CD4-positive, alpha-beta memory T cell (primary cell): ENCODE measurements at regions not wholly inside any gene's neighbourhood (a gene's known extent, or its start where the extent isn't known, plus 50 kb on each side); places are given as distances from the start of the nearest gene placed in this dataset.
"Not testable (repeated sequence)": the region's sequence is repeated elsewhere in the genome, so short reads cannot be mapped to it uniquely, and the experiment has no call there.

Experiments
- CTCF ChIA-PET: fragments of 350-600 bp; sonication (Branson Sonifier 250); formaldehyde crosslinking; loops from one replicate; lab custom pipeline; 2021; ENCODE audit warnings: inconsistent platforms; ENCODE audit not compliant: partially characterized antibody; lab: Charles Lee
- POLR2A ChIA-PET: fragments of 350-600 bp; sonication (Branson Sonifier 250); formaldehyde crosslinking; loops from one replicate; lab custom pipeline; 2021; ENCODE audit not compliant: partially characterized antibody; lab: Charles Lee
- DNase-seq, 5 donors: peaks; one replicate each; pipeline versions ENCODE4 v3.0.0 to v3.0.0-alpha.2; 2020 to 2022; ENCODE audit warnings: mixed read lengths in 1 of 5
- H3K27ac ChIP-seq: one replicate; pipeline ENCODE4 v1.7.0; 2013; ENCODE audit warnings: low read depth, low read length
- H3K27me3 ChIP-seq: 2 replicates; pipeline ENCODE4 v1.7.0; 2013; ENCODE audit warnings: mild to moderate bottlenecking, low read length, moderate library complexity; ENCODE audit not compliant: insufficient read depth
- H3K36me3 ChIP-seq: 2 replicates; pipeline ENCODE4 v1.7.0; 2013; ENCODE audit warnings: mild to moderate bottlenecking, low read length, moderate library complexity; ENCODE audit not compliant: insufficient read depth
- H3K4me1 ChIP-seq: 2 replicates; pipeline ENCODE4 v1.7.0; 2013; ENCODE audit warnings: mild to moderate bottlenecking, low read length, moderate library complexity; ENCODE audit not compliant: insufficient read depth
- H3K4me3 ChIP-seq, 2 donors: one replicate each; pipeline ENCODE4 v1.7.0; 2013; ENCODE audit warnings: low read length in 2 of 2, mild to moderate bottlenecking in 1 of 2
- H3K9me3 ChIP-seq, 2 donors: one replicate each; pipeline ENCODE4 v1.7.0; 2013; ENCODE audit warnings: low read length in 2 of 2, control low read depth in 1 of 2; ENCODE audit not compliant: control insufficient read depth in 1 of 2
- H3K27ac Mint-ChIP-seq, 7 donors: one replicate each; pipeline ENCODE4 v1.8.0; 2020 to 2021; ENCODE audit warnings: mixed read lengths in 7 of 7, mild to moderate bottlenecking in 6 of 7, inconsistent platforms in 3 of 7, moderate library complexity in 3 of 7
- H3K27me3 Mint-ChIP-seq, 2 donors: one replicate each; pipeline ENCODE4 v1.8.0; 2020 to 2021; ENCODE audit warnings: mixed read lengths in 2 of 2
- H3K36me3 Mint-ChIP-seq, 2 donors: one replicate each; pipeline ENCODE4 v1.8.0; 2020 to 2021; ENCODE audit warnings: mixed read lengths in 2 of 2, inconsistent platforms in 1 of 2, mild to moderate bottlenecking in 1 of 2
- H3K4me1 Mint-ChIP-seq, 4 donors: one replicate each; pipeline ENCODE4 v1.8.0; 2020 to 2021; ENCODE audit warnings: mixed read lengths in 4 of 4, mild to moderate bottlenecking in 1 of 4
- H3K4me3 Mint-ChIP-seq, 8 donors: one replicate each; pipeline ENCODE4 v1.8.0; 2020 to 2021; ENCODE audit warnings: mixed read lengths in 8 of 8, mild to moderate bottlenecking in 7 of 8, moderate library complexity in 6 of 8, inconsistent platforms in 3 of 8
- H3K9me3 Mint-ChIP-seq, 8 donors: one replicate each; pipeline ENCODE4 v1.8.0; 2020 to 2021; ENCODE audit warnings: mixed read lengths in 8 of 8, mild to moderate bottlenecking in 5 of 8, inconsistent platforms in 3 of 8, moderate library complexity in 1 of 8
- intact Hi-C: fragments of 100-400 bp; cut with micrococcal nuclease; formaldehyde crosslinking; loops from one replicate; pipeline ENCODE4 v1.15.1; 2023

DNA sequence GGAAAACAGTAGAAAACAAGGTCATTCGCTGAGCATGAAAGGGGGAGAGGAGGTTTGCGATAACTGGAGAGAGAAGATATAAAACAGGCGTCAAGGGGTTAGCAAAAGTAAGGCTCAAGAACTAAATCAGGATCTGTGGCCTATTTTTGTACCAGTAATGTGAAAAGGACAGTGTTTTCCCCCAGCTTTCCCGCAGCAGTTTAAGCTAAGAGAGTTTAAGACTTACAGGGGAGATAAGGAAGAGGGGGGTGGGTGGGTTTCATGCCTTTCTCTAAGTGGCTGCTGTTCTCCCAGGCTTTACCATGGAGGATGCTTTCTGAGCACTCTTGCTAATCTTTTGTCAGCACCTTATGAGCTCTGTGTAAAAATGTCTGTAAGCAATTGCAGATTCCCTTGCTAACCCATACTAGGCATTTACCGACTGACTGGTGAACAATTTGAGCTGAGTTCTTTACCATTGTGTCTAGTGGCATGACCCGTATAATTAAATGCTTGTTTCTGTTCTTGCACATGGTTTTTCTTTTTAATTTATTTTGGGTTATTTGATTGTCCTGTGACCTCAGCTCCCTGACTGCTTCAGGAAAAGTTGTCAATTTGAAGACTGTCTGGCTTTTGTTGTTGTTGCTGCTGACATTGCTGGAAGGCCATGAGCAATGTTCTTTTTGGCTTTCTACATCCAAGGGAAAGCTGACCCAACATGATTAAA, 144.0 kb downstream of the KBTBD2 start:
- H3K9me3 ChIP-seq, POLR2A ChIA-PET, H3K4me3 ChIP-seq, H3K27ac ChIP-seq, DNase-seq, H3K4me1 Mint-ChIP-seq, H3K27ac Mint-ChIP-seq, CTCF ChIA-PET, intact Hi-C loops, H3K36me3 ChIP-seq, H3K4me1 ChIP-seq, H3K4me3 Mint-ChIP-seq, H3K27me3 ChIP-seq, H3K36me3 Mint-ChIP-seq, H3K9me3 Mint-ChIP-seq: not testable (repeated sequence)
- peaks cover 11 to 16% of the 10 kb centered on the region in 2 donors for H3K27me3 Mint-ChIP-seq

DNA sequence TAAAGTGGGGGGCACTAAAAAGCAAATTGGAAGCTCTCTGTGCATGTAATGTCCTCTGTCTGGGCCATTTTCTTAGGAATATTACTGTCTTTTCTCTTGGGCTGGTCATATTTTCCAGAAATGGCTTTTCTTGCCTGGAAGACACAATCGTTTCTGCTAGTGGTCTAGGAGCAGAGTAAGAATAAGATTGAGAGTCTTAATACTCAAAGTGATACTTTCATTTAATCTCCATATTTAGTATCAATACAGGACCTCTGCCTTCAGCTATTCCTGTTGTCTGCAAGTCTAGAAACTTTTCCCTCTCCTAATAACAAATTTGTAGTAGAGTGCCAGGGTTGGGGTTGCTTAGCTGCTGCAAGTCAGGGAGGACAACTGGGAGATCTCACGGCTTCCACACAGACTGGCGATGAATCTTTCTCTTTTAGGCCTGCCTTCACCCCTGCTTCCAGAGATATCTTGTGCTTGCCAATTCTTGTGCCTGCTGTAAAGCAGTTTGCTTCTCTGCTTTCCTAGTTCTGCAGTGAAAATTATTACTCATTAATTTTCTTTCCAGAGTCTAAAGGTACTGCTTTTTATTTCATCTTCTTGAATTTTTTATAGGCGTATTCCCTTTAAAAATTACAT, 149.6 kb downstream of the KBTBD2 start:
- CTCF ChIA-PET: not testable (repeated sequence)

GRCh38 chr7:32739749-32740148, 151.8 kb downstream of the KBTBD2 start:
- H3K27me3 ChIP-seq, H3K4me1 Mint-ChIP-seq, POLR2A ChIA-PET, H3K4me3 Mint-ChIP-seq, H3K36me3 ChIP-seq, H3K36me3 Mint-ChIP-seq, H3K27ac ChIP-seq, H3K27ac Mint-ChIP-seq, H3K4me1 ChIP-seq, DNase-seq, H3K9me3 Mint-ChIP-seq, CTCF ChIA-PET, intact Hi-C loops, H3K4me3 ChIP-seq, H3K9me3 ChIP-seq: not testable (repeated sequence)
- H3K27me3 Mint-ChIP-seq: peaks cover 5 to 15% of the 10 kb centered on the region in 2 donors

More for the DNA sequence above, 149.6 kb downstream of the KBTBD2 start:
- H3K4me3 ChIP-seq, intact Hi-C loops, H3K4me3 Mint-ChIP-seq, POLR2A ChIA-PET, H3K36me3 ChIP-seq, H3K9me3 ChIP-seq, H3K36me3 Mint-ChIP-seq, H3K9me3 Mint-ChIP-seq, H3K27ac Mint-ChIP-seq, H3K27ac ChIP-seq, H3K27me3 ChIP-seq, H3K4me1 Mint-ChIP-seq, H3K4me1 ChIP-seq, DNase-seq: not testable (repeated sequence)
- H3K27me3 Mint-ChIP-seq: peaks cover 7 to 14% of the 10 kb centered on the region in 2 donors

- CTCF ChIA-PET, H3K36me3 Mint-ChIP-seq, H3K4me3 Mint-ChIP-seq, H3K27ac ChIP-seq, intact Hi-C loops, H3K4me1 ChIP-seq, H3K36me3 ChIP-seq, H3K4me3 ChIP-seq, H3K9me3 ChIP-seq, POLR2A ChIA-PET, H3K9me3 Mint-ChIP-seq, DNase-seq, H3K27ac Mint-ChIP-seq, H3K4me1 Mint-ChIP-seq, H3K27me3 ChIP-seq: not testable (repeated sequence)
- peaks cover 3 to 11% of the 10 kb centered on the region in 2 donors for H3K27me3 Mint-ChIP-seq
These were observed 153.2 kb downstream of the KBTBD2 start for GRCh38 chr7:32738390-32738789.

DNA sequence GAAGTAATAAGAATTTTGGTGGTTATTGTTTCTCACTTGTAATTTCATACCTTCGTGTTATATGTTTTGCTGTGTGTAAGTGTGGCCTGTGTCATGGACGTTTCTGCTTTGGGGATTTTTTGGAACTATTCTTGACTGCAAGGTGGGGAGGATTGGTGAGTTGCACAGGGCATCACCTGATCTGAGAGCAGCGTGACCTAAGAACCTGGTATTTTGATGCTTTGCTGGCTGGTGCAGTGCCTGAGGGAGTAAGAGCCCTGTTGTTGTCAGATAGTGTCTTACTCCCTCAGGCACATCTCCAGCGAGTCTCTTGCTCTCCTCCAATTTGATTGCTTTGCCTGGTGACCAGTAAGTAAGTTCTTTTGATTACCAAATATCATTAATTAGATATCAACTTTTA, 158.8 kb downstream of the KBTBD2 start:
- H3K27me3 Mint-ChIP-seq, DNase-seq, POLR2A ChIA-PET, H3K9me3 Mint-ChIP-seq, intact Hi-C loops, H3K4me3 ChIP-seq, H3K27ac ChIP-seq, H3K4me1 Mint-ChIP-seq, H3K36me3 Mint-ChIP-seq, H3K4me1 ChIP-seq, H3K36me3 ChIP-seq, CTCF ChIA-PET, H3K9me3 ChIP-seq, H3K27me3 ChIP-seq: not testable (repeated sequence)
- Mint-ChIP-seq H3K27ac (peak overlapping the region in 1 of 7 donors; percentile 15), H3K4me3 (peak overlapping the region in 1 of 8 donors; percentile 33)

DNA sequence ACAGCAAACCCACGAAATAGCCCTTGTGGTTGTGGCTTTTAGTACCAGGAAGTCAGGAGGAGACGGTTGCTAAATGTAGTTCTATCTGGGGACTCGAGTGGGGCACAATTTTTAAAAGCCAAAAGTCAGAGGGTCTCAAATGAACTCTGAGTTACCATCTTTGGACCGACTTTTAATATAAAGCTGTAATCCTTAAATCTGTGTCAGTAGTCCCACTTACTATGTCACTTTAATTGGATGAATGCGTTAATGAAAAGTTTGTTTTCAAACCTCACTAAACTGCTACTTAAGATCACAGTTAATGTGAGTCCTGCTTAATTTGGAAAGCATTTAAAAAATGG, 162.3 kb downstream of the KBTBD2 start:
- H3K27ac ChIP-seq, H3K4me1 ChIP-seq, H3K36me3 Mint-ChIP-seq, intact Hi-C loops, H3K27me3 ChIP-seq, H3K36me3 ChIP-seq, H3K4me3 ChIP-seq, H3K4me1 Mint-ChIP-seq, H3K9me3 Mint-ChIP-seq, DNase-seq, H3K9me3 ChIP-seq, CTCF ChIA-PET: not testable (repeated sequence)
- Mint-ChIP-seq H3K4me3 (peak overlapping the region in 7 of 8 donors; percentile 58 to 78 (median 67)), H3K27ac (peak overlapping the region in 1 of 7 donors; percentile 66), H3K27me3 (peaks cover 6 to 17% of the 10 kb centered on the region in 2 donors)
- POLR2A ChIA-PET: interaction anchor here (0.6 kb wide), 1 partner anchor 356 kb away, joined by 3 read pairs; no protein-coding TSS in a partner anchor

GRCh38 chr7:32728412-32729334, 162.9 kb downstream of the KBTBD2 start:
- intact Hi-C loops, POLR2A ChIA-PET, H3K4me1 Mint-ChIP-seq, H3K36me3 Mint-ChIP-seq, H3K27me3 ChIP-seq, H3K4me1 ChIP-seq, CTCF ChIA-PET, H3K9me3 Mint-ChIP-seq, H3K36me3 ChIP-seq, H3K27ac ChIP-seq, H3K9me3 ChIP-seq: not testable (repeated sequence)
- H3K27ac Mint-ChIP-seq: peak overlapping the region in 1 of 7 donors; percentile 66
- H3K27me3 Mint-ChIP-seq: peaks cover 7 to 17% of the 10 kb centered on the region in 2 donors
- H3K4me3 ChIP-seq: peak overlapping the region in 1 of 2 donors; percentile 35
- DNase-seq: peak; percentile 26 to 58 (median 34)
- H3K4me3 Mint-ChIP-seq: peak overlapping the region; percentile 55 to 91 (median 69)
